NCI-H526 treated with DMSO at 0.1 percent for 48 hours (cell line): ENCODE measurements at regions not wholly inside any gene's neighbourhood (a gene's known extent, or its start where the extent isn't known, plus 50 kb on each side); places are given as distances from the start of the nearest gene placed in this dataset.

Experiments used
- DNase-seq: peaks from one replicate; lab custom pipeline; 2025; lab: John Stamatoyannopoulos, UW

DNA sequence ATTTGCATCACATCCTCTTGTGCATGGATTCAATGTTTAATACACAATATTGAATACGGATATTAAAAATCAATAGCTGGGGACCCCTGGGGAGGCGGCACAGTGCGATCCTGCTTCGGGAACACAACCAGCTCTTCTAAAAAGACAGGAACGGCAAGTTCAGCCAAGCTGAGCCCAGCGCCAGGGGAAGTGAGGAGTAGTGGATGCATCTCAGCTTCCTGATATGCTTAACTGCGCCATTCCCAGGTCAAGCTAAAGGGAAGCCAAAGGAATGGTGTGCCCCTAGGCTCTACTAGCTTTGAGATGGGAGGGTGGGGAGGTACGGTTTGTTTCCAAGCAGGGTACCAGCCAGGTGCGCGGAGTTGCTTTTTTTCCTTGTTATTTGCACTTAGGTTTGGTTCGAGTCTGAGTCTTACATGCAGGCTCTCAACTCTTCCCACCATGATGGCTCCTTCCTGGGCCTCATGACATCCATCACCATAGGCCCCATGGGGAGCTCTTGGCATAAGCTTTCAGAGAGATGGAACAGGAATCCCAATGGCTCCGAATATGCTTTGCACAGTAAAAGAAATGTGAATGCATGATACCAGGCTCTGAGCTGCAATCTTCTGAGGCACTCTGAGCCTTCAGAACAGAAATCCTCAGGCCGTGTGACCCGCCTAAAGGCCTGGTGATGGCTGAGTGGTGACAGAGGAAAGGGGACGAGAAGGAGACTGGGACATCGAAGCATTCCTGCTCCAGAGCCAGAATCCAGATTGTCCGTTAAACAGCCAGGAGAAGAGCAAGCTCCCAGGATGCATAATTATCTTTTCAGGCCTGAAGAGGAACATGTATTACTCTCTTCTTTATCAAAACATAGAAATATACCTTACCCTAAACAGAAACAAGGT is 51.8 kb upstream of the BCOR start:
- no peak for DNase-seq

DNA sequence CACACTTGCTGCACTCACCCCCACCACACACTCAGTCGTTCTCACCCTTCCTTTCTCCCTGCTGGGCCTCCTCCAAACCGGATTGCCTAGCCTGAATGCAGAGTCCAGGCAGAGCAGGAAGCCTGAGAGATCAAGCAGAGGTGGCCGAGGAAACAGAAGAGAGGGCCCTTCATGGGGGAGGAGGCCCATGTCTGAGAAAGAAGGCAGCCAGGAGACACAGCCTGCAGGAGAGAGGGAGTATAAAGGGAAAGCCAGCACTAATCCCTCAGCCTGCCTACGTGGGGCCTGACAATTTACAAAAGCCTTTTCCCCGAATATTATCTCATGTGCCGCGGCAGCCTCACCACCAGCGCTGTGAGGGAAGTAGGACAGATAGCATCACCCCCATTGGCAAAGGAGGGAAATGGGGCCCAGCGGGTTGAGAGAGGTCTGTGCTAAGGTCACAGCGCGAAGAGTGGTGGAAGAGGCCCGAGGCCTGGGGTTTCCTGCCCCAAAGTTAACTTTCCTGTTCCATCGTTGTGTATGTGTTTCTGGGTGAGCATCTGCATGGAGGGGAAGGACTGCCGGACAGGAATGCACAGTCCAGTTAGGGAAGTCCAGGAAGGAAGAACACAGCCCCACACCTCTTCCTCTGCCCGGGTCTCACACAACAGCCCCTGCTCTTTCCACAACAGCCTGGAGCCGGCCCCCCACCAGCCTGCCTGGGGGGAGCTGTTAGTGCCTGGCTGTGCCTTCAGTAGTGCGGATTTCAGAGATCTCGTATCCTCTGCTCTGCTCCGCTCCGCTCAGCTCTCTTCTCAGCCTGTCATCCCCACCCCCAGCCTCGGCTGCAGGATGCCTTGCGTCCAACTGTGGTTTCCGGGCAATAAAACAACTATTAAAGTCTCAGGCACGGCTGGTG is 50.9 kb upstream of the BCOR start:
- DNase-seq: no peak

DNA sequence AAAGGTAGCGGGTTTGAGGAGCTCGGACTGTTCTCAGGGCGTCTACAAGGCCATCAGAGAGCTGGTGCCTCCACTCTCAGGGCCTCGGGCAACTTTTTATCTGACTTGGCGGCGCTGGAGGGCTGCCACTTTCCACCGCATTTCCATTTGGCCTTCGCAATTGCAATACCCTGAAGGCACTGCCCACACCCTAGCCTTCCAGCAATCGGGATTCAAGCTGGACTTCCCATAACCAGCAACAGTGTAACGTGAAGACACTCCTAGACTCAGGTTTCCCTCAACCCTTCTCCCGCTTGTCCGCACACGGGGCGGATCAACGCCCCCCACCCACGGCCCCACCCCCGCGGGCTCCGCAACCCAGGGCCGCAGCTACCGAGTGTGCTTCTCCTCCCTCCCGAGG is 50.2 kb upstream of the BCOR start:
- no peak for DNase-seq
